K562 (cell line): ENCODE measurements at regions not wholly inside any gene's neighbourhood (a gene's known extent, or its start where the extent isn't known, plus 50 kb on each side); places are given as distances from the start of the nearest gene placed in this dataset.

Experiments used
- CREB1 ChIP-seq, 2 experiments: sonication (generic) in 1 of 2; formaldehyde crosslinking in 1 of 2; IDR thresholded peaks; 2 replicates each; pipeline versions ENCODE4 v1.6.1 to v1.8.0; 2012 to 2022; ENCODE audit warnings: inconsistent platforms in 1 of 2, mild to moderate bottlenecking in 1 of 2, missing genetic modification reagents in 1 of 2, moderate library complexity in 1 of 2
- HDAC6 ChIP-seq: IDR thresholded peaks from 2 replicates; pipeline ENCODE4 v1.6.1; 2012; ENCODE audit warnings: low read depth, mild to moderate bottlenecking, control low read depth, inconsistent platforms, low read length, moderate library complexity
- MEIS2 ChIP-seq: fragments of 450-650 bp; IDR thresholded peaks from 2 replicates; pipeline ENCODE4 v1.6.1; 2014; ENCODE audit warnings: mild to moderate bottlenecking; ENCODE audit not compliant: partially characterized antibody
- NFRKB ChIP-seq: fragments of 450-650 bp; IDR thresholded peaks from 2 replicates; pipeline ENCODE4 v1.6.1; 2016; ENCODE audit warnings: low read depth
- POLR2AphosphoS5 ChIP-seq: IDR thresholded peaks from 2 replicates; pipeline ENCODE4 v1.6.1; 2011; ENCODE audit warnings: mild to moderate bottlenecking, low read depth, low read length, moderate library complexity; ENCODE audit not compliant: control insufficient read depth, insufficient read depth
- ZBTB40 ChIP-seq, 2 experiments: fragments of 450-650 bp in 1 of 2; sonication (generic) in 1 of 2; formaldehyde crosslinking in 1 of 2; IDR thresholded peaks; 2 replicates each; pipeline versions ENCODE4 v1.7.1 to v1.9.0; 2016 to 2022; ENCODE audit warnings: inconsistent platforms in 1 of 2, mild to moderate bottlenecking in 1 of 2, missing genetic modification reagents in 1 of 2
- ZKSCAN1 ChIP-seq: fragments of 150-350 bp; IDR thresholded peaks from 2 replicates; pipeline ENCODE4 v1.6.1; 2016; ENCODE audit warnings: low read depth, low read length

GRCh38 chr13:31859571-31859970, 120.2 kb downstream of the RXFP2 start:
- TF ChIP-seq ZKSCAN1: no peak
- no peak for TF ChIP-seq MEIS2
- no peak for TF ChIP-seq HDAC6
- no peak for TF ChIP-seq CREB1 (IDR thresholded peaks at IDR 0.05)
- no peak for TF ChIP-seq CREB1 (CRISPR knock-in tag; IDR thresholded peaks at IDR 0.05)
- TF ChIP-seq NFRKB: no peak
- TF ChIP-seq ZBTB40 (IDR thresholded peaks at IDR 0.05): no peak
- TF ChIP-seq ZBTB40 (CRISPR knock-in tag; IDR thresholded peaks at IDR 0.05): no peak
- TF ChIP-seq POLR2AphosphoS5: no peak
